Retinal pigment epithelial cell (primary cell): ENCODE measurements at regions not wholly inside any gene's neighbourhood (a gene's known extent, or its start where the extent isn't known, plus 50 kb on each side); places are given as distances from the start of the nearest gene placed in this dataset.
"Not testable (repeated sequence)": the region's sequence is repeated elsewhere in the genome, so short reads cannot be mapped to it uniquely, and the experiment has no call there.

Experiments used
- DNase-seq: peaks from one replicate; pipeline ENCODE4 v3.0.0-alpha.2; 2010; ENCODE audit warnings: low read depth
- H3K4me3 ChIP-seq: 2 replicates; pipeline ENCODE4 v1.5.1; 2011; ENCODE audit warnings: mild to moderate bottlenecking, low read length, control low read depth, moderate library complexity
- TF ChIP-seq, protein P1 (sequence below): conservative IDR thresholded peaks from 2 replicates; pipeline ENCODE4 v1.5.1; 2011; ENCODE audit warnings: low read depth, low read length, control low read depth, inconsistent platforms

DNA sequence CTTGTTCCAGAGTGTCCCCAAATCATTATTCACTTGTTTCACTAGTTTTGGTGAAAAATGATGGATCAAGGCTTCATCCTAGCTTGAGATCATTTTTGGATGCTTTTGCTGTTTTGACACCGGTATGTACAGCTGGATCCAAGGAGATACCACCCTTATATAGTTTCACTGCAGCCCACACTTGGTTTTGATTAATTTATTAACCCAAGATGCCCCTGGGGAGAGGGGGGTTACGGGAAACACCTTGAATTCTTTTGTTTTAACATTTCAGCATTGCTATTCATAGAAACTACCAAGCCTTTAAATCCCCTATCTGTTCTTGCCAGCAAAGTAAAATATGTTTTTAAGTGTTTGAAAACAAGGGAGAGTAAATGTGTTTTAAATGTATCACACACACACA lies 457.7 kb upstream of the RUNX1 start:
- TF ChIP-seq, protein P1, sequence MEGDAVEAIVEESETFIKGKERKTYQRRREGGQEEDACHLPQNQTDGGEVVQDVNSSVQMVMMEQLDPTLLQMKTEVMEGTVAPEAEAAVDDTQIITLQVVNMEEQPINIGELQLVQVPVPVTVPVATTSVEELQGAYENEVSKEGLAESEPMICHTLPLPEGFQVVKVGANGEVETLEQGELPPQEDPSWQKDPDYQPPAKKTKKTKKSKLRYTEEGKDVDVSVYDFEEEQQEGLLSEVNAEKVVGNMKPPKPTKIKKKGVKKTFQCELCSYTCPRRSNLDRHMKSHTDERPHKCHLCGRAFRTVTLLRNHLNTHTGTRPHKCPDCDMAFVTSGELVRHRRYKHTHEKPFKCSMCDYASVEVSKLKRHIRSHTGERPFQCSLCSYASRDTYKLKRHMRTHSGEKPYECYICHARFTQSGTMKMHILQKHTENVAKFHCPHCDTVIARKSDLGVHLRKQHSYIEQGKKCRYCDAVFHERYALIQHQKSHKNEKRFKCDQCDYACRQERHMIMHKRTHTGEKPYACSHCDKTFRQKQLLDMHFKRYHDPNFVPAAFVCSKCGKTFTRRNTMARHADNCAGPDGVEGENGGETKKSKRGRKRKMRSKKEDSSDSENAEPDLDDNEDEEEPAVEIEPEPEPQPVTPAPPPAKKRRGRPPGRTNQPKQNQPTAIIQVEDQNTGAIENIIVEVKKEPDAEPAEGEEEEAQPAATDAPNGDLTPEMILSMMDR: no peak
- no peak overlapping the region for H3K4me3 ChIP-seq
- DNase-seq: no peak

DNA sequence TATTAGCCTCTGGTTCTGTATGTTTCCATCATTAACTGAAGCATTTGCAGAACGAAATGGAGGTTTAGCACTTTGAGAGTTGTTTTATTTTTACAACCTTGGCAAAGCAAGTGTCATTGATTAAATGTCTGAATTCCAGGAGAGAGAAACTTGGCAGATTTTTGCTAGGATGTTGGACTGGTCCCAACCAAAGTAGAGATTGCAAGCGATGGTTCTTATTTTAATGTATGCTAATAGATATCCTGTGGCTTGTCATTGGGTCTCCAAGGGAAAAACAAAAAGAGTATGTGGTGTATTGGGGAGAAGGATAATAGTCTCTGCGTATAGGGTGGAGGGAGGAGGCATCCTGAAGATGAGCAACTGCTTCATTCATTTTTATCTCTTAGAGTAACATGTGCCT lies 457.2 kb upstream of the RUNX1 start:
- H3K4me3 ChIP-seq: no peak overlapping the region
- TF ChIP-seq, protein P1: no peak
- no peak for DNase-seq

DNA sequence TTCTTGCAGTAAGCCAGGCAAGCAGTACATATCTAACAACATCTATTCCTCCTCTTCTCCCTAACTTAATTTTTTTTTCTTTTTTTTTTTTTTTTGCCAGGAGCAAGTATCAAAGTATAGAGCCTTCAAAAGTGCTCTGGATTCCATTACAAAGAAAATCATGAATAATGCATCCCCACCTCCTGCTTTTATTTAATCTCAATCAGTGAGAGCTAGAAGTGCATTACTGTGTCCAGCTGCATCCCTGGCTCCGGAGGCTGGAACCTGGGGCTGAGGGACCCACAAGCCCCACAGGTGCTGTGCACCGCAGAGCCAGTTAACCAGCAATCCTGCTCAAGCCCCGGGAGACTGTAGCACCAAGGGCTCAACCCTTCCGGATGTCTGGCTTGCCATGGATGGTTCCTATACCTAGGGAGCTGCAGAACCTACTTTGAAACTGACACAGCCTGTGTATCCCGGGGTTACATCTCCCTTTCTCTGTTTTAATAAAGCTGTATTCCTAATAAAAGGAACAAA lies 455.9 kb upstream of the RUNX1 start:
- TF ChIP-seq, protein P1: no peak
- DNase-seq: no peak
- no peak overlapping the region for H3K4me3 ChIP-seq

DNA sequence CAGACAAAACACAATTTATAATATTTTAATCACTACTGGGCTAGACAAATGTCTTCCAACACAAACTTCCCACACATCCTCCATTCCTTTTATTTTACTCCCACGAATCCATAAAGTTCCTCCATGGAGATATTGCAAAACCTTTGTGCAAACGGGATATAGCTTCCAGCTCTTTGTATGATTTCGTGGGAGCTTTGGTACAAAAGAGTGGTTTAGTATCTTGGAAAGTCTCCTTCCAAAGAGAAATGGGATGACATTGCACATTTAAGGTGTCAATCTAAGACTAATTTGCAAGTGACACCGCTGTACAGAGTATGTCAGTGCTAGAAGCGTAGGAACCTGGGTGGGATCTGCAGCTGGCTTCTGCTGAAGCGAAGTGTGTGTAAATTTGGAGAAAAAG lies 455.2 kb upstream of the RUNX1 start:
- H3K4me3 ChIP-seq: no peak overlapping the region

DNA sequence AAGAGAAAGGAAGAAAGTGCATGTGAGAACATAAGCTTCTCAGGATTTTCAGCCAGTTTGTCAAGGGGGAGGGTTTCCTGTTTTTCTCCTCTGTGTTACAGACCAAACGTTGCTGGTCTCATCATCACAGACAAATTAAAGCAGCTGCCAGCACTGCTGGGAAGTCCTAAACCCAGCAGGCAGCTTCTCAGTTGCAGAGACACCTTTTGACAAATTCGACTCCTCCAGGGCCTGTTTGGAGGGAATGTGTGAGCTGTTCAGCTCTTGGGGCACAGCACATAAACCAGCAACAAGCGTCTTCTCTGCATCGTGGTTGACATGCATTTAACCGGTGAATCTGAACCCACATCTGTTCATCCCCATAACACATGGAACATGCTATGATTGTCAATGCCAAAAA lies 454.6 kb upstream of the RUNX1 start:
- no peak for DNase-seq
- TF ChIP-seq, protein P1: no peak
- H3K4me3 ChIP-seq: no peak overlapping the region

More for the DNA sequence above, 455.2 kb upstream of the RUNX1 start:
- DNase-seq: no peak
- TF ChIP-seq, protein P1: no peak

DNA sequence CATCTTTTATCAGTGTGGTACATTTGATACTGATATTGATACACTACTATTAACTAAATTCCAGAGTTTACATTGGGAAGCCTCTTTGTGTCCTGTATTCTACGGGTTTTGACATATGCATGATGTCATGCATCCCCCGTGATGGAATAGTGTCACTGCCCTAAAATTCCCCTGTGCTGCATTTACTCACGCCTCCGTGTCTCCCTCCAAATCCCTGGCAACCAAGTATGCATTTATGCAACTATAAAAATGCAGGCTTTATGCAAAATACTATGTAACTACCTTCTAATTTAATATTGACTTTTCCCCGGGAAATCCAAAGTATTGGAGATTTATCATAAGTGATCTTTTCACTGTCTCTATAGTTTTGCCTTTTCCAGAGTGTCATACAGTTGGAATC lies 453.7 kb upstream of the RUNX1 start:
- no peak for DNase-seq
- no peak overlapping the region for H3K4me3 ChIP-seq
- TF ChIP-seq, protein P1: no peak

DNA sequence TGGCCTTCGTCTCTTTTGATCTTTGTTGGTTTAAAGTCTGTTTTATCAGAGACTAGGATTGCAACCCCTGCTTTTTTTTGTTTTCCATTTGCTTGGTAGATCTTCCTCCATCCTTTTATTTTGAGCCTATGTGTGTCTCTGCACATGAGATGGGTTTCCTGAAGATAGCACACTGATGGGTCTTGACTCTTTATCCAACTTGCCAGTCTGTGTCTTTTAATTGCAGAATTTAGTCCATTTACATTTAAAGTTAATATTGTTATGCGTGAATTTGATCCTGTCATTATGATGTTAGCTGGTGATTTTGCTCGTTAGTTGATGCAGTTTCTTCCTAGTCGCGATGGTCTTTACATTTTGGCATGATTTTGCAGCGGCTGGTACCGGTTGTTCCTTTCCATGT lies 448.4 kb upstream of the RUNX1 start:
- DNase-seq, H3K4me3 ChIP-seq: not testable (repeated sequence)
